ENCODE measurements at regions not wholly inside any gene's neighbourhood (a gene's known extent, or its start where the extent isn't known, plus 50 kb on each side); places are given as distances from the start of the nearest gene placed in this dataset.

DNA sequence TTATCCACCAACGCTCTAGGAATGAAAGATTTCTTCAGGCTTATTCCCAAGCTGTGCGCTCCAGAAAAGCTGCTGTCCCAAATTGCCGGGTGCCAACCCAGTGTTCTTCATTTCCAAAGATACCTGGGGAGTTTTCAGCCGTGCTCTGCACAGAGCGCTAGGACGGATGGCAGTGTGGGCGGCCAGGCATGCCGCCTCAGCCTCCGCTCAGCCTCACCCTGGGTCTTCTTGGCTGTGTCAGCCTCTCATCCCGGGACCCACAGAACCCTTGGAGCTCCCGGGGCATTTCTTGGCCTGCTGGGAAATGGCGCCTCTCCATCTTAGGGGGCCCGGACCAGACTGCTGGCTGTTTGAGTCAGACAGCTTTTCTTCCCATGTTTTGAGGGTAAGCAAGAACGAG lies 116.9 kb upstream of the SLC25A33 start:
- Histone ChIP-seq H3K4me3 (ENCODE audit: low read length) (no peak overlapping the region), H3K27me3 (ENCODE audit: control insufficient read depth in 1 of 2, insufficient read depth in 2 of 2, low read length in 2 of 2) (no peaks in the 10 kb centered on the region), H3K9me3 (ENCODE audit: control insufficient read depth in 1 of 2, insufficient read depth in 1 of 2, low read length in 2 of 2) (peaks cover 0 to 7% of the 10 kb centered on the region in 2 experiments), H3K36me3 (ENCODE audit: insufficient read depth, low read length) (no peaks in the 10 kb centered on the region), H3K27ac (ENCODE audit: low read depth in 1 of 2, low read length in 2 of 2) (no peak overlapping the region), H3K4me1 (ENCODE audit: insufficient read depth, low read length) (peaks cover 72% of the 10 kb centered on the region)
- Mint-ChIP-seq H3K9me3 (no peaks in the 10 kb centered on the region), H3K4me1 (ENCODE audit: low read depth) (peaks cover 67% of the 10 kb centered on the region), H3K36me3 (ENCODE audit: low read depth) (no peaks in the 10 kb centered on the region), H3K27ac (peak overlapping the region; percentile 17), H3K4me3 (no peak overlapping the region), H3K27me3 (no peaks in the 10 kb centered on the region)
- CTCF ChIA-PET, result interaction anchor here (1.4 kb wide), 1 partner anchor 13 kb away, joined by 3 read pairs; no protein-coding TSS in a partner anchor
- TF ChIP-seq, protein P1, sequence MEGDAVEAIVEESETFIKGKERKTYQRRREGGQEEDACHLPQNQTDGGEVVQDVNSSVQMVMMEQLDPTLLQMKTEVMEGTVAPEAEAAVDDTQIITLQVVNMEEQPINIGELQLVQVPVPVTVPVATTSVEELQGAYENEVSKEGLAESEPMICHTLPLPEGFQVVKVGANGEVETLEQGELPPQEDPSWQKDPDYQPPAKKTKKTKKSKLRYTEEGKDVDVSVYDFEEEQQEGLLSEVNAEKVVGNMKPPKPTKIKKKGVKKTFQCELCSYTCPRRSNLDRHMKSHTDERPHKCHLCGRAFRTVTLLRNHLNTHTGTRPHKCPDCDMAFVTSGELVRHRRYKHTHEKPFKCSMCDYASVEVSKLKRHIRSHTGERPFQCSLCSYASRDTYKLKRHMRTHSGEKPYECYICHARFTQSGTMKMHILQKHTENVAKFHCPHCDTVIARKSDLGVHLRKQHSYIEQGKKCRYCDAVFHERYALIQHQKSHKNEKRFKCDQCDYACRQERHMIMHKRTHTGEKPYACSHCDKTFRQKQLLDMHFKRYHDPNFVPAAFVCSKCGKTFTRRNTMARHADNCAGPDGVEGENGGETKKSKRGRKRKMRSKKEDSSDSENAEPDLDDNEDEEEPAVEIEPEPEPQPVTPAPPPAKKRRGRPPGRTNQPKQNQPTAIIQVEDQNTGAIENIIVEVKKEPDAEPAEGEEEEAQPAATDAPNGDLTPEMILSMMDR (IDR thresholded peaks at IDR 0.05), result no peak
- intact Hi-C loops (cut with DNase I, micrococcal nuclease), result no loop called here
- no peak for ATAC-seq (ENCODE audit: poor library complexity)
- no peak for DNase-seq
- POLR2A ChIA-PET, result interaction anchor here (1.4 kb wide), 1 partner anchor 12 kb away, joined by 4 read pairs; no protein-coding TSS in a partner anchor

DNA sequence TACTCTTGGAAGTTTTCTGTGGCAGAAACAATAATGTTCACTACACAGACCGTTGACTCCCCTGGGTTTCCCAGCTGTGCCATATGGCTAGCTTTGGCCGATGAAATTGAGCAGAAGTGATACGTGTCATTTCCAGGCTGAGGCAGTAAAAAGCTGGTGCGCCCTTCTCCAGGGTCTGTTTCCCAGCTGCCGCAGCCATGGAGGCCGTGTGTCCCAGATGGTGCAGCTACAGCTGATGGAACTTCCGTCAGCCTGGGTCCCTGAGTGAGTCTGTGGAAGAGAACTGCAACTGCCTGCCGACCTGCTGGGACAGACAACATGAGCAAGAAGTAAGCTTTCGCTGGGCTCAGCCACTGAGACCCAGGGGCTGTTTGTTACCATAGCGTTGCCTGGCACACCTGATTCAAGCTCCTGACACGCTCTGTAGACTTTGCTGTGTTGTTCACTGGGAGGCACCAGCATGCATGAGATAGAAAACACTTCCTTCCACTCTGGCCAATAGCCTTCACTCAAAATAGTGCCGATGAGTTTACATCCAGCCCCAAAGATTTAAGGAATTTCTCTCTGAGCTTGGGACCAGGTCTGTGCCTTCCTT lies 116.3 kb upstream of the SLC25A33 start:
- CTCF ChIA-PET, result interaction anchor here (1.4 kb wide), 1 partner anchor 13 kb away, joined by 3 read pairs; no protein-coding TSS in a partner anchor
- Histone ChIP-seq H3K4me3 (ENCODE audit: low read length) (no peak overlapping the region), H3K9me3 (ENCODE audit: control insufficient read depth in 1 of 2, insufficient read depth in 1 of 2, low read length in 2 of 2) (peaks cover 0 to 7% of the 10 kb centered on the region in 2 experiments), H3K27me3 (ENCODE audit: control insufficient read depth in 1 of 2, insufficient read depth in 2 of 2, low read length in 2 of 2) (no peaks in the 10 kb centered on the region), H3K36me3 (ENCODE audit: insufficient read depth, low read length) (no peaks in the 10 kb centered on the region), H3K4me1 (ENCODE audit: insufficient read depth, low read length) (peaks cover 72% of the 10 kb centered on the region), H3K27ac (ENCODE audit: low read depth in 1 of 2, low read length in 2 of 2) (no peak overlapping the region)
- no peak overlapping the region for H3K4me3 Mint-ChIP-seq
- no peaks in the 10 kb centered on the region for H3K36me3 Mint-ChIP-seq (ENCODE audit: low read depth)
- H3K27ac Mint-ChIP-seq, result peak overlapping the region; percentile 17
- TF ChIP-seq, protein P1 (IDR thresholded peaks at IDR 0.05), result no peak
- no peaks in the 10 kb centered on the region for H3K27me3 Mint-ChIP-seq
- H3K4me1 Mint-ChIP-seq (ENCODE audit: low read depth), result peaks cover 67% of the 10 kb centered on the region
- ATAC-seq (ENCODE audit: poor library complexity) (no peak), DNase-seq (no peak)
- H3K9me3 Mint-ChIP-seq, result no peaks in the 10 kb centered on the region
- POLR2A ChIA-PET, result interaction anchor here (1.4 kb wide), 2 partner anchors 9 to 13 kb away, joined by 3 to 4 read pairs; no protein-coding TSS in a partner anchor
- intact Hi-C loops (cut with DNase I, micrococcal nuclease), result no loop called here

DNA sequence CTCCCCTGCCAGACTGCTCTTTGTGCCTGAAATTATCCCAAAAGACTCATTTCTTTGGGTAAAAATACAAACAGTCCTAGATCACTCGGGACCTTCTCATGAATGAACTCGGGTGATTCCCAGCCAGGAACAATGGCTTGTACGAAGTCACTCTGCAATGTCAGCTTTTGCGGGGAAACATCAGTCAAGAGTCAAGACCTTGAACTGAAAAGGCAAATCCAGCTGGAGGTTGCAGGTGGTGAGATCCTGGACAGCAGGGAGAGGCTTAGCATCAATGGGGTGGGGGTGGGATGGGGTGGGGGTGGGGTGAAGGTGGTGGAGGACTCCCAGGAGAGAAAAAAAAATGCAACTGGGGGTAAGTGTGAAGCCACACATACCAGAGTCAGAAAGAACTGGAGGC lies 115.0 kb upstream of the SLC25A33 start:
- Mint-ChIP-seq H3K9me3 (no peaks in the 10 kb centered on the region), H3K27me3 (no peaks in the 10 kb centered on the region), H3K27ac (peak overlapping the region; percentile 24), H3K36me3 (ENCODE audit: low read depth) (peaks cover 6% of the 10 kb centered on the region), H3K4me3 (no peak overlapping the region), H3K4me1 (ENCODE audit: low read depth) (peaks cover 77% of the 10 kb centered on the region)
- intact Hi-C loops (cut with DNase I, micrococcal nuclease), result no loop called here
- POLR2A ChIA-PET, result no interaction called here
- DNase-seq (no peak), ATAC-seq (ENCODE audit: poor library complexity) (no peak)
- peaks cover 0 to 4% of the 10 kb centered on the region in 2 experiments for H3K9me3 ChIP-seq (ENCODE audit: control insufficient read depth in 1 of 2, insufficient read depth in 1 of 2, low read length in 2 of 2)
- TF ChIP-seq, protein P1 (IDR thresholded peaks at IDR 0.05), result no peak
- H3K27me3 ChIP-seq (ENCODE audit: control insufficient read depth in 1 of 2, insufficient read depth in 2 of 2, low read length in 2 of 2), result no peaks in the 10 kb centered on the region
- no peak overlapping the region for H3K4me3 ChIP-seq (ENCODE audit: low read length)
- no peaks in the 10 kb centered on the region for H3K36me3 ChIP-seq (ENCODE audit: insufficient read depth, low read length)
- peaks cover 72% of the 10 kb centered on the region for H3K4me1 ChIP-seq (ENCODE audit: insufficient read depth, low read length)
- CTCF ChIA-PET, result no interaction called here
- H3K27ac ChIP-seq (ENCODE audit: low read depth in 1 of 2, low read length in 2 of 2), result no peak overlapping the region
